ENCODE measurements at regions not wholly inside any gene's neighbourhood (a gene's known extent, or its start where the extent isn't known, plus 50 kb on each side); places are given as distances from the start of the nearest gene placed in this dataset.

DNA sequence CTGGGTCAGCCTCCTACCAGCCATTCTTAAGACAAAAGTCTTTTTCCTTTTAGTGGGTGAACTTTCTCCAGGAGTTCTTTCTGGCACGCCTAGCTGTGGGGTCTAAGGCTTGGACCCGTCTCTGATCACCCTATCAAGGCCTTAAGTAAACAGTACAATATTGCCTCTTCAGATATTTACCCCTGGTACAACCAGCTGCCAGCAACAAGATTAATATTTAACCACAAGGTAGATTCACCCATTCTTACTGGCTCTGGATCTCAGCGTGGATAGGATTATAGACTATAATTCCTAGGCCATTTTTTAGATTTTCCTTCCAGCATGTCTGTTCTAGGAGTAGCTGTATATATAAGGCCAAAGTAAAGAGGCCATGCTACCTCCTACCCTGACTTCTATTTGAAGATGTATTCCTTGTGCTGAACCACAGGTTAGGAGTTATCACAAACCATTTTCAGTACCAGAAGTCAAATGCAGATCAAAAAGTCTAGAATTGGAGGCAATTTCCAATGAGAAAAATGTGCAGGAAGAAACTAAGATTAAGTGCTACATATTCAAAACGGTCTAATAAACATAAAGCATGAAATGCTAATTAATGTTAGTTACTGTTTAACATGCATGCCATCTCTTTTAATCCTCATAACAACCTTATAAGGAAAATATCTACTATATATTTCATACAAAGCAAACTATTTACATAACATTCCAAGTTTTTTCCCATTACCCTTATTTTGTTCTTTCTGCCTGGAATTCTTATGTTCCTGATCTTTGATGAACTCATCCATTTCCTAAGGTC is 110.0 kb upstream of the SYN3 start:
- no peaks in the 10 kb centered on the region for H3K36me3 Mint-ChIP-seq (ENCODE audit: insufficient read depth, unreplicated experiment)
- H3K9me3 Mint-ChIP-seq (ENCODE audit: low read depth, unreplicated experiment) = peaks cover 5% of the 10 kb centered on the region
- BruUV-seq (replicated peaks) = no TSS peak
- TF ChIP-seq, protein P1, sequence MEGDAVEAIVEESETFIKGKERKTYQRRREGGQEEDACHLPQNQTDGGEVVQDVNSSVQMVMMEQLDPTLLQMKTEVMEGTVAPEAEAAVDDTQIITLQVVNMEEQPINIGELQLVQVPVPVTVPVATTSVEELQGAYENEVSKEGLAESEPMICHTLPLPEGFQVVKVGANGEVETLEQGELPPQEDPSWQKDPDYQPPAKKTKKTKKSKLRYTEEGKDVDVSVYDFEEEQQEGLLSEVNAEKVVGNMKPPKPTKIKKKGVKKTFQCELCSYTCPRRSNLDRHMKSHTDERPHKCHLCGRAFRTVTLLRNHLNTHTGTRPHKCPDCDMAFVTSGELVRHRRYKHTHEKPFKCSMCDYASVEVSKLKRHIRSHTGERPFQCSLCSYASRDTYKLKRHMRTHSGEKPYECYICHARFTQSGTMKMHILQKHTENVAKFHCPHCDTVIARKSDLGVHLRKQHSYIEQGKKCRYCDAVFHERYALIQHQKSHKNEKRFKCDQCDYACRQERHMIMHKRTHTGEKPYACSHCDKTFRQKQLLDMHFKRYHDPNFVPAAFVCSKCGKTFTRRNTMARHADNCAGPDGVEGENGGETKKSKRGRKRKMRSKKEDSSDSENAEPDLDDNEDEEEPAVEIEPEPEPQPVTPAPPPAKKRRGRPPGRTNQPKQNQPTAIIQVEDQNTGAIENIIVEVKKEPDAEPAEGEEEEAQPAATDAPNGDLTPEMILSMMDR (IDR thresholded peaks at IDR 0.05; ENCODE audit: unreplicated experiment) = no peak
- no peak overlapping the region for H3K27ac Mint-ChIP-seq (ENCODE audit: unreplicated experiment)
- H3K4me3 Mint-ChIP-seq (ENCODE audit: low read depth, unreplicated experiment) = no peak overlapping the region
- no peaks in the 10 kb centered on the region for H3K4me1 Mint-ChIP-seq (ENCODE audit: low read depth, unreplicated experiment)
- intact Hi-C loops (cut with micrococcal nuclease; ENCODE audit: unreplicated experiment) = no loop called here
- no peak for DNase-seq
- CTCF ChIA-PET = no interaction called here
- H3K27me3 Mint-ChIP-seq (ENCODE audit: unreplicated experiment) = no peaks in the 10 kb centered on the region

DNA sequence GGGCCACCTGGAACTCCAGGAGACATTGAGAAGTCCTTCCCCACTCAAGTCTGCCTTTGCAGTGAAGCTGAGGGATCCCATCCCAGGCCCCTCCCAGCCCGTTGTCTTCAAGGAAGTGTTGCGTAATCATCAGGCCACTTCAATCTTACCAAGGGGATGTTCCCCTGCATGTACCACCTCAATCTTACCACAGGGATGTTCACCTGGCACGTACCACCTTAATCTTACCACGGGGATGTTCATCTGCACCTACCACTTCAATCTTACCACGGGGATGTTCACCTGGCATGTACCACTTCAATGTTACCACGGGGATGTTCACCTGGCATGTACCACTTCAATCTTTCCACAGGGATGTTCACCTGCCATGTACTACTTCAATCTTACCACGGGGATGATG is 108.0 kb upstream of the SYN3 start:
- no peaks in the 10 kb centered on the region for H3K36me3 Mint-ChIP-seq (ENCODE audit: insufficient read depth, unreplicated experiment)
- CTCF ChIA-PET = no interaction called here
- no peaks in the 10 kb centered on the region for H3K4me1 Mint-ChIP-seq (ENCODE audit: low read depth, unreplicated experiment)
- H3K4me3 Mint-ChIP-seq (ENCODE audit: low read depth, unreplicated experiment) = no peak overlapping the region
- TF ChIP-seq, protein P1 (IDR thresholded peaks at IDR 0.05; ENCODE audit: unreplicated experiment) = no peak
- no peak for DNase-seq
- H3K27me3 Mint-ChIP-seq (ENCODE audit: unreplicated experiment) = no peaks in the 10 kb centered on the region
- H3K27ac Mint-ChIP-seq (ENCODE audit: unreplicated experiment) = no peak overlapping the region
- intact Hi-C loops (cut with micrococcal nuclease; ENCODE audit: unreplicated experiment) = no loop called here
- H3K9me3 Mint-ChIP-seq (ENCODE audit: low read depth, unreplicated experiment) = peaks cover 5% of the 10 kb centered on the region
- no TSS peak for BruUV-seq (replicated peaks)

DNA sequence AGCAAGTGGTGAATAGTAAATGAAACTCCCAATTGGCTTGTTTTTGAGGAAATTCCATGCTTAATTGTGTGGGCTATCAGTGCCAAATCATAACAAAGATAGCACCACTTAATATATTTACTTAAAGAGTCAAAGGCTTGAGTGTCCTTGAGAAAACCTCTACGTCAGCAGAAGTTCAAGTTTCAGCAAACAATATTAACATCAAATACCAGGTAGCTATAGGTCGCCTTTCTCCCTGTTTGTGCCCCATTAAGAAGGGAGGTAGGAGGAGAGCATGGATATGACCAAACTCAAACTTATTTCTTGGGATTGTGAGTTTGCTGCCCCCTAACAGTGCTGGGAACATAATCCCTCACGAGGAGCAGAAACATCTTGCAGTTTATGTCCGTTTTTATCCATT is 105.6 kb upstream of the SYN3 start:
- CTCF ChIA-PET = no interaction called here
- Mint-ChIP-seq H3K27ac (ENCODE audit: unreplicated experiment) (no peak overlapping the region), H3K4me3 (ENCODE audit: low read depth, unreplicated experiment) (no peak overlapping the region), H3K9me3 (ENCODE audit: low read depth, unreplicated experiment) (peaks cover 10% of the 10 kb centered on the region), H3K4me1 (ENCODE audit: low read depth, unreplicated experiment) (no peaks in the 10 kb centered on the region), H3K36me3 (ENCODE audit: insufficient read depth, unreplicated experiment) (no peaks in the 10 kb centered on the region), H3K27me3 (ENCODE audit: unreplicated experiment) (no peaks in the 10 kb centered on the region)
- TF ChIP-seq, protein P1 (IDR thresholded peaks at IDR 0.05; ENCODE audit: unreplicated experiment) = no peak
- intact Hi-C loops (cut with micrococcal nuclease; ENCODE audit: unreplicated experiment) = no loop called here
- no peak for DNase-seq
- BruUV-seq (replicated peaks) = no TSS peak

DNA sequence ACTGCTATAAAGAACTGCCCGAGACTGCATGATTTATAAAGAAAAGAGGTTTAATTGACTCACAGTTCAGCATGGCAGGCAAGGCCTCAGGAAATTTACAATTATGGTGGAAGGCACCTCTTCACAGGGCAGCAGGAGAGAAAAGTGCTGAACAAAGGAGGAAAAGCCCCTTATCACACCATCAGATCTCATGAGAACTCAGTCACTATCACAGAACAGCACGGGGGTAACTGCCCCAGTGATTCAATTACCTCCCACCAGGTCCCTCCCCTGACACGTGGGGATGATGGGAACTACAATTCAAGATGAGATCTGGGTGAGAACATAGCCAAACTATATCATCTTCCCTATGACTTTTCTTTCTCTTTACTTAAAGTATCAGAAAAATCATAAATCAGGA is 104.0 kb upstream of the SYN3 start:
- H3K4me1 Mint-ChIP-seq (ENCODE audit: low read depth, unreplicated experiment) = no peaks in the 10 kb centered on the region
- TF ChIP-seq, protein P1 (IDR thresholded peaks at IDR 0.05; ENCODE audit: unreplicated experiment) = no peak
- no peak for DNase-seq
- intact Hi-C loops (cut with micrococcal nuclease; ENCODE audit: unreplicated experiment) = no loop called here
- CTCF ChIA-PET = no interaction called here
- no peak overlapping the region for H3K4me3 Mint-ChIP-seq (ENCODE audit: low read depth, unreplicated experiment)
- peaks cover 13% of the 10 kb centered on the region for H3K9me3 Mint-ChIP-seq (ENCODE audit: low read depth, unreplicated experiment)
- no peaks in the 10 kb centered on the region for H3K36me3 Mint-ChIP-seq (ENCODE audit: insufficient read depth, unreplicated experiment)
- no TSS peak for BruUV-seq (replicated peaks)
- H3K27me3 Mint-ChIP-seq (ENCODE audit: unreplicated experiment) = no peaks in the 10 kb centered on the region
- no peak overlapping the region for H3K27ac Mint-ChIP-seq (ENCODE audit: unreplicated experiment)
